Left kidney (tissue), 1 donor: ENCODE measurements at regions not wholly inside any gene's neighbourhood (a gene's known extent, or its start where the extent isn't known, plus 50 kb on each side); places are given as distances from the start of the nearest gene placed in this dataset.
"Not testable (repeated sequence)": the region's sequence is repeated elsewhere in the genome, so short reads cannot be mapped to it uniquely, and the experiment has no call there.

Experiments
- DNase-seq: peaks from one replicate; pipeline ENCODE4 v3.0.0-alpha.2; 2013

DNA sequence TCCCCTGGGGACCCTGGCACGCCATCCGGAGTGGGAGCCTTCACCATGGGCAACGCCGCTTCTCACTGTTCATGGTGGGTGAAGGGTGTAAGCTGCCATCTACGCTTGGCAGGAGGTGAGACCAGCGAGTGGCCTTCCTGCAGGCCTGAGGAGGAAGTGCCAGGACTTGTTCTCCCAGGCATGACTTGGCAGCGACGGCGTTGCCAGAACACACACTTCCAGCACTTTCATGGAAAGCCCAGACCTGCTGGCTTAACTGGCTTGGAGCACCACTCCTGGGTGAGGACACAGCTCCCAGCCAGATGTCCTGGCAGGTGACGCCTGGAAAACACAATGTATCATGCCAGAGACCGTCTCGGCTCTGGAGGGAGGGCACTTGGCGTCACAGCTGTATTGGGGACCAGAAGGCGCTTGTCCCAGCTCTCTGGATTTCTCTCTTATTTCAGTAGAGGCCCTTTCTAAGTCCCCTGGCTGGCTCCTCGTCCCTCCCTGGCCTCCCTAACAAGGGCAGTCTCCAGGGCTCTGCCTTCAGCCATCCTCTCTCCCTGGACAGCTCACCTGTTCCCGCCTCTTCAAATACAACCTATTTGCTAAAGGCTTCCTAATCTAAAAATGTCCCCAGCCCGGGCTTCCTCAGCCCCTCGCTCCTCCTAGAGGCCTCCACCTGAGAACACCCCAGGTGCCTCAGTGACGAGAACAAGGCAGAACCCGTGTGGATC lies 188.3 kb downstream of the OLFM1 start:
- DNase-seq, result no peak

DNA sequence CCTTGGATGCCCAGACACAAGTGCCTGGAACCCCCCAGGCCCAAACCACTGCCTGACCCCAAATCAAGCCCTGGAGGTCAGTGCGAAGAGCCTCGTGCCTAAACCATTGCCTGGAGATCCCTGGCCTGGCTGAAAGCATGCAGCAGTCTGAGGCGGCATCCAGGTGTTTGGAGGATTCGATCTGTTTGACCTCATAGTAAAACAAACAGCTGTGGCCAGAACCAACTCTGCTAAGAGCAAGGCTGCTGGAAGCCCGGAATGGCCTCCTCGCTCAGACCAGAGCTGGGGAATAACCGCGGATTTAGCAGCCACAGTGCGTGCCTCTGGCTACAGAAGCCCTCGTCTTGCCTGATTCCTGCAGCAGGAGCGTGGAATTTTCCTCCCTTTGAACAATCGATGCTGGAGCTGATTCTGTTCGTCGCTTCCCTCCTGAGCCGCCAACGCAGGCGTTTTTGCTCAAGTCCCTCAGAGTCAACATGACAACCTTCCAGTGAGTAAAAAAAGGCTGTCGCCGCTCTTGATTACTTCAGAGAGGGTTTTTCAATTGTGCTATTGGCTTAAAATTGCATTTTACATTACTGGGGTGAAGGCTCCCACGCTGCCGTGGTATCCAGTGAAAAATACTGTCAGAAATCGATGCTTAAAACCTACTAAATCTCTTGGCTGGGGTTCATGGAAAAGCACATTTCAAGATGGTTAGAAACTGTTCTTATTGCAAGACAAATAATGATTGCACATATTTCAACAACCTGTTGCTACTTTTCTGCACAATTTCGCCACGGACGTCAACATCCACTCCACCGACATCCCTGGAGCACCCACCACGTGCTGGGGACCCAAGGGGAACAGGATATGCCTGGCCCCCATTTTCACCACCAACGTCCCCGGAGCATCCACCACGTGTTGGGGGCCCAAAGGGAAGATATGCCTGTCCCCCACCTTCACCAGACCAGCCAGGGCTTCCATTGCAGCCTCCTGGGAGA lies 190.0 kb downstream of the OLFM1 start:
- DNase-seq, result no peak

DNA sequence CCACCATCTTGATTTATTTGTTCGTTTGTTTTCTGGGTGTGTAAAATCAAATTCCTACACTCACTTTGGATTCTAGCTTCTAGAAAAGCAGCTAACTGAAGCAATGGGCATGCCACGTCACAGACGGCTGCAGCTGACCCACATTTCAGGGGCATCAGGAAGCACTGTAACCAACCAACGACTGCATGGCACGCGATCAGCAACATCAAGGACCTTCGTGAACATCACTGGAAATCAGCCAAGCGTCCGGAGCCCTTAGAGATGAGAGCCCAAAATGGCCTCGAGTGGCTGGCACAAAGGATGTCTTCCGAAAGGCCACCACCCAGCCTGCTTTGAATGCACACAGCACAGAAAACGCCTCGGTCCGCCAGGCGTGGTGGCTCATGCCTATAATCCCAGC lies 191.1 kb downstream of the OLFM1 start:
- DNase-seq, result no peak

DNA sequence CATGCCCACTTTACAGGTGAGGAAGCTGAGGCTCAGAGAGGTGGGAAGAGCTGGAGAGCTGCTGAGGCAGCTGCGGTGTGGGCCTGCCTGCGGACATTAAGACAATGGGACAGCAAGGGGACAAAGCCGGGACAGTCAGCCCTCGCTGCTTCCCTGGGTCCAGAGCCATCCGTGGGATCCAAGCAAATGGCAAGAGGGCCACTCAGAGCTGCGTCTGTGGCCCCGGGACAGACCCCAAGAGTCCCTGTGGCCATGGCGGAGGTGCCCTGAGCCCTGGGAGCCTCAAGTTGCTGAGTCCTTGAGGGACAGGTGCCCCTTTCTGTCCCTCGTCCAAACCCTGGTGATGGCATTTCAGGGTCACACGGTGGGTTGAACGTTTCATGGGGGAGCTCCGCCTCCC lies 191.9 kb downstream of the OLFM1 start:
- DNase-seq, result no peak

DNA sequence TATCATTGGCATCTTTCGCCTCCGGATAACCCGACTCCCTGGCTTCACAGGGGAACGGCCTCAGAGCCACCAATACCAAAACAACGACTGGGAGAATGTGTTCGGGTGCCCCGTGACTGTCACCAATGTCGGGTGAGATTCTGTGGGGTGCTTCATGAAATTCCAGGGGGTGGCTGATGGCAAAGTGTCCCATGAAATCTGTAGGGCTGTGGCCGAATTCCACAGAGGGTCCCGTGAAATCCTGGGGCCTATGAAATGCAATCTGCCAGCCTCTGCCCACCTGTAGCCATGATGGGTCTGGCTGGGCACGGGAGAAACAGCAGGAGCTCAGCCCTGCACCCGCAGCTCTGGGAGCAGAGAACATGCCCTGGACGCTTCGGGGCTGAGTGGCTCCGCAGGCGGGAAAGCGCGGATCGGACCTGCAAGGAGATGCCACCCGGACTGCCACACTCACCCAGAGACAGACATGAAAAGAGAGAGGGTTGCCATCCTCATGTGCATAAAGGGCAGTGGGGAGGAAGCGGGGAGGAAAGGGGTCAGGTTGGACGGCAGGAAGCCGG lies 192.4 kb downstream of the OLFM1 start:
- no peak for DNase-seq

DNA sequence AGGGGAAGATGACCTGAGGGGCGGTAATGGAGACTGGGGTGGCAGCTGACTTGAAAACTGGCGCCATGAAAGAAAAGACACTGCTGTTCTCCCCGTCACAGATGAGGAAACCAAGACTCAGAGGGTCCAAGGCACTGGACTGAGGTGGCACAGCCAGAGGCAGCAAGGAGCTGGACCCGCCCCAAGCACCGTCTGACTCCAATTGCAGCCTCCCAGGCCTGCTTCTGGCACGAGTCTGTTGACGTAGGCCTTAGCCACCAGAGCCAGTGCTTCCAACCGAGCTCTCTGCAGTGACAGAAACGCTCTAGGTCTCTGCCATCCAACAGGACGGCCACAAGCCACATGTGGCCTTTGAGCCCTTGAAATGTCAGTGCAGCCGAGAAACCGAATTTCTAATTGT lies 193.2 kb downstream of the OLFM1 start:
- DNase-seq, result no peak

DNA sequence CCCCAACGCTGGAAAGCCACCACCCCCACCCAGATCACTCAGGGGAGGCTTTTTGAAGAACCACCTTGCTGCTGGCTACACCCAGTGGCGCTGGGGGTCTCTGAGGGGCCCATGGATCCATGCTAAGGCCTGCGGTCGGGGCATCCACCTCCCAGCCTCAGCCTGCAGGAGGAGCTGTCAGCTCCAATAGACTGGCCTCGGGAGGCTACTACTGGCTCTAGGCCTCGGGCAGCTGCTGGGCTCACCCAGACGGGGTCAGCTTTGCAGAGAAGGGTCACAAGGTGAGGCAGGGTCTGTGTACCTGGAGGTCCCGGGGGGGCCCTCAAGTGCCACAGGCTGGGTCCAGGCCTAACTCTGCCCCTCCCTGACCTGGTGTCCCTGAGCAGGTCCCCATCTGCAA lies 193.7 kb downstream of the OLFM1 start:
- DNase-seq, result no peak

DNA sequence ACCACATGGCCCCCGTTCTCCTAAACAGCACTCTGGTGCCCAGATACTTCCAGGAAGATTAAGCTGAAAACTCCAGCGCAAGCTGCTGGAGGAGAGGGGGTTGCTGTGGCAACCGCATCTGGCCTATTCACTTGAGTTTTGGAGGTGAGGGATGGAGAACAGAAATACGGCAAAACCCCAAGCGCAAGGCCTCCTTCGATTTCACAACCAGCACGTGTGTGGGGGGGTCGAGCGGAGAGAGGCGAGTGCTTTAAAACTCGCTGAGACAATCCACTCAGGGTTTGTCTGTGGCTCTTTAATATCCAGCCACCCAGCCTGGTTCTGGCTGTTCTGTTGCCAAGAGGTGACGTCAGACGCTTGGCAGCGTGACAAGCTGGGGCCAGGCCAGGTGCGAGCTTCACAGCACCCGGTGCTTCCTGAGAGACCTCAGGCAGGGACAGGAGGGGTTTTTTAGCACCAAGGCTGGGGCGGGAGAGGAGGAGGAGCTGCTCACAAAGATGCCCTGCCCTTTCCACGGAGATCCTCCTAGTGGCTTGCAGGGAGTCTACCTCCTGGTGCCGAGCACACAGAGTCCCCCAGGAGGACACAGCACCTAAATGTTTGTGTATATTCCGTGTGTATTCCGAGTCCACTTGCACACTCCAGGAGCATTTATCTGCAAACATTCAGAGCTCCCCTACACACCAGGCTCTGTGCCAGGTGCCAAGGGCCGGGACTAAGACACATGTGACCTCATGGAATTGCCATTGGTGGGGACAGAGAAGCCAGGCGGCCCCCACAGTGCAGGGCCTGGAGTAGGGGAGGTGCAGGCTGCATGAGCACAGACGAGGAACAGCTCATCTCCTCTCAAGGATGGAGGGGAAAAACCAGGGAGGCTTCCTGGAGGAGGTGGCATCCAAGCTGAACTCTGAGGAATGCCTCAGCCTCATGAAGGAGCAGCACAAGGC lies 194.6 kb downstream of the OLFM1 start:
- DNase-seq, result peak; percentile 42

DNA sequence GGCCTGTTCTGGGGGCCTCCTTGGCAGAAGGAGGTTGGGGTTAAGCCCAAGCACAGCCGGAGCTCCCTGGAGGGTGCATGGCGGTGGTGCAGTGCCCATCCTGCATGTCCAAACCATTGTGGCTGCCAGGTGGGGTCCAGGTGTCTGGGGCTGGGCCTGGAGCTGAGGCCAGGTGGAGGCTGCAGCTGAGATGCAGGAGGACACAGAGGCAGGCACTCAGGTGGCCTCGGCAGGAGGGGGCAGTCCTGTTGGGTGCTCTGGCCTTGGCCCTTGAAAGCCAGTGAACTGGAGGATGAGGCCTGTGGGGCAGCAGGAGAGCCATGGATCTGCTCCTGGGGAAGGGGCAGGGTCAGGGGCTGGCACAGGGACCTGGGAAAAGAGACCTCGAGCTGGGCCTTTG lies 195.3 kb downstream of the OLFM1 start:
- no peak for DNase-seq

DNA sequence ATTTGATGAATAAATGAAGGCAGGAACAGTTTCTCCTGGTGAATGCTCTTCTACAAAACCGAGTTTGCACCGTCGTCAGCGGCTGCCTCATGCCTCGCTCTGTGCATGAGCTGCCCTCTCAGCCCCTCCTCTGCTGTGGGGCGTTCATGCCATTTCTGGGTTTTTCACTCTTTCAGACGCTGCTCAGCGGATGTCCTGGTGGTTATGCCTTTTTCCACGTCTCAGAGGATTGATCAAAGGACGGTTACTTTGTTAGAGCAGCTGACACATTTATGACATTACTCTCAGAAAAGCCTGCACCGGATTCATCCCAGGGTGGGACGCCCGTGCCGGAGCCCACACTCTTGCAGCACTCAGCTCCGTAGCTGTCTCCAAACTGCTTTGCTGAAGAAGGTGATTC lies 195.9 kb upstream of the PPP1R26 start:
- DNase-seq, result no peak

DNA sequence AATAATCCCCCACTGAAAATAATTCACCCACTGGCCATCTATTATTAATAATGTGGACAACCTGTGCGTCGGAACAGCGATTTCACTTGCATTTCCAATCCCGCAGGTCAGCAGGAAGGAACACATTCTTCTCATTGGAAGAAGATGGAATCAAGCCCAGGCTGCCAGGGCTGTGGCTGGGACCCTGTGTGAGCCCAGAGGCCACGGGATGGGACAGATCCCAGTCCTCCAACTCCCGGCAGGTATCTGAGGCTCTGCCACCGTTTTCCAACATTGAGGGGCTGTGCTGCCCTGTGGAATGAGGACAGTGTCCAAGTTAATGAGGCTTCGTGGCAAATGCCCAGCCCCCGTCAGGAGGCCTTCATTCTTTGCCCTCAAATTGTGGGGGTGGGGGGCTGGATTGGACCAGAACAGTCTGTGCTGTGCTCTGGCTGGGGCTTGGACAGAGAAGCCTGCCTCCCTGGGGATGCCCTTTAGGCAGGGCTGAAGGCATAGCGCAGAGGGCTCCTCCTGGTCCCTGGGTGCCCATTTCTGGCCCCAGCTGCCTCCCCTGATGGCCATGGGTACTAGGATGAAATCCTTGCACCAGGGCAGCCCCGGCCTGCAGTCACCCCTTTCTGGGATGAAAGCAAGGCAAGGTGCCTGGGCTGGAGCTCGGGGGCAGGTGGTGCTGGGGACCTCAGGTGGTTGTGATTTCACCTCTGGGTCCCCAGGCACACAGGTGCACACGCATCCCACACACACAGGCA lies 195.0 kb upstream of the PPP1R26 start:
- no peak for DNase-seq

DNA sequence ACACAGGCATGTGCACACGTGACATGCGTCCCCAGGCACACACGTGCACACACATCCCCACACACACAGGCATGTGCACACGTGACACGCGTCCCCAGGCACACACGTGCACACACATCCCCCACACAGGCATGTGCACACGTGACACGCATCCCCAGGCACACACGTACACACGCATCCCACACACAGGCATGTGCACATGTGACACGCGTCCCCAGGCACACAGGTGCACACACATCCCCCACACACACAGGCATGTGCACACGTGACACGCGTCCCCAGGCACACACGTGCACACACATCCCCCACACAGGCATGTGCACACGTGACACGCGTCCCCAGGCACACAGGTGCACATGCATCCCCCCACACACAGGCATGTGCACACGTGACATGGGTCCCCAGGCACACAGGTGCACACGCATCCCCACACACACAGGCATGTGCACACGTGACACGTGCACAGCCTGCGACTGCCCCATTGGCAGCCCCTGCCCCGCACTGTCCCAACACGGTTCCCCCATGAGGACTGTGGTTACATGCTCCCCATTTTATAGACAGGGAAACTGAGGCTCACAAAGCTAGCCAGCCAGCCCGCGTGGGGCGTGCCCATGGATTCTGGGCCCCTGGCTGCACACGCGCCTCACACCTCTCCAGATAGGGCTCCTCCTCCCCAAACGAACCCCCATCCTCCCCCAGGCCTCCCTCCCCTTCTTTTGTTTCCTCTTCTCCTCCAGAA lies 193.2 kb upstream of the PPP1R26 start:
- not testable (repeated sequence) for DNase-seq

DNA sequence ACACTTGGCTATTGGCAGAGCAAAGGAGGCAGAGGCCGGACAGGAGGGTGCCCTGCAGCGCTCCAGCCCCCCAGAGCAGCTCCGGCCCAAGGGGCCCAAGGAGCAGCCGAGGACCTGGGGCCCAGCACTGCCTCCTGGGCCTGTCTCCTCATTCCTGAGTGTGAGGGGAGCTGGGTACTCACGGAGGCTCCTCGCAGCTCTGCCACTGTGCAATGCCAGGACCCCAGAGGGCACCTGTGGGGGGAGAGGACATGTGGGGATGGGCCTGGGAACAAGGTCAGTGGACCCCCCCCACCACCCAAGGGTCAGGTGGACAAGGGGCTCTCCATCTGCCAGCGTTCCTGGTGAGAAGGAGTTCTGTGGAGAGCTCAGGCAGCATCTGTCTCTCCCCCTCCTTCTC lies 192.6 kb upstream of the PPP1R26 start:
- DNase-seq, result no peak

DNA sequence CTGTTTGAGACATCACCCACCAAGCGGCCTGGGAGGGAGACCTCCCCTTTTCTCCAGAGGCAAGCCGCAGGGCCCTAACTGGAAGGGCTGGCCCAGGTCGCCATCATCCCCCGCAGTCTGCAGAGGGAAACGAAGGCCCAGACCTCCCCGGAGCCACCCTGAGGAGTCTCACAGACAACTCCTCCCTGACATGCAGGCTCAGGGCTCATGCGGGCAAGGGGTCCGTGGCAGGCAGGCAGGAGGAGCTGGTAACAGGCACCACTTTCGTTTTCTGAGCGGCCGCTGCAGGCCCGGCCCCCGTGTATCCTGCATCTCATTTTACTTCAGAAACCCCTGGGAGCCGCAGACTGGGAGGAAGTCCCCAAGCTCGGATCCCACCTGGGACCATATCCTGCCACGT lies 192.0 kb upstream of the PPP1R26 start:
- no peak for DNase-seq

DNA sequence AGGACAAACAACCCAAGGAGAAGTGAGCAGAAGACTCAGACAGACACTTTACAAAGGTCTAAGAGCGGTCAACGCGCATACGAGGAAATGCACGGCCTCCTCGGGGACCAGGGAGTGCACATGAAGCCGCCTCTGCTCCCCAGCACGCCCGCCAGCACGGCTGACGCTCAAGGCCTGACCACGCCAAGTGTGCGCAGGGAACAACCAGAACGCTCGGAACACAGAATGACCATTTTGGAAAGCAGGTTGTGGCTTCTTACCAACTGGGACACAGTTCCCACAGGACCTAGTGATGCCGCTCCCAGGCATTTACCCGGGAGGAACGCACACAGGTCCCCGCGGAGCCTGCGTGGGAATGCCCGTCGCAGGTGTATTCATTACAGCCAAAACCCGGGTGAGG lies 191.5 kb upstream of the PPP1R26 start:
- DNase-seq, result no peak

DNA sequence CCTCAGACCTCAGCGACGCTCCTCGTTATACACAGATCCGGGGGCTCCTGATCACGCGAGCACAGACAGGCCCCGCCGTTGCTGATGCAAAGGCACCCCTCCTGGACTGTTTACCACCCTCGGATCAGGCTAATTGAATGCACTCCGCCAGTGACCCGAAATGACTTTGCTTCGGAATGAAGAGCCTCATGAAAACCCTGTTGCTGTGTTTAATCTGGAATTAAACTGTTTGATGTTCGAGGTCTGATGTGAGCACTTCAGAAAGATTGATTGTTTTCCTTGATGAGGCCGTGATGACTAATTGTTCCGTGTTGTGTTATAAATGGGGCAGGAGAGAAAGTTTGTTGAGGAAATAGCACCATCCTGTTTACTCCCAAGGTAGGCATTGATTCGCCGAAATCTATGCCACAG lies 190.5 kb upstream of the PPP1R26 start:
- DNase-seq, result no peak

DNA sequence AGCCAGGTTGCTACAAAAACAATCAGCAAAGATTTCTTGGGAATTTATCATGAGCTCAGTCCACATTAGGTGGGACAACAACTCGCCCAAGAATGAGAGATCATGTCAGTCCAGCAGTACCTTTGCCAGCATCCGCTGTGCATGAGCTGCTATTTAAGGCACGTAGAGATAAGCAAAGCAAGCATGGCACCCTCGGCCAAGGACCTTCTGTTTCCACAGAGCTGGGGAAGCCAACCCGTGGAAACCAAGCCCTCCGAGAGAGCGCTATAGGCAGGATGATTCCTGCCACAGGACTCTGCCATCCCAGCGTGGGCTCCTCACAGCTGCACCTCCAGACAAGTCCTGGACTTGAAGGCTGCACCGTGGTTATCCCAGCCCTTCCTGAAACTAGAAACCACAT lies 189.5 kb upstream of the PPP1R26 start:
- DNase-seq, result no peak

DNA sequence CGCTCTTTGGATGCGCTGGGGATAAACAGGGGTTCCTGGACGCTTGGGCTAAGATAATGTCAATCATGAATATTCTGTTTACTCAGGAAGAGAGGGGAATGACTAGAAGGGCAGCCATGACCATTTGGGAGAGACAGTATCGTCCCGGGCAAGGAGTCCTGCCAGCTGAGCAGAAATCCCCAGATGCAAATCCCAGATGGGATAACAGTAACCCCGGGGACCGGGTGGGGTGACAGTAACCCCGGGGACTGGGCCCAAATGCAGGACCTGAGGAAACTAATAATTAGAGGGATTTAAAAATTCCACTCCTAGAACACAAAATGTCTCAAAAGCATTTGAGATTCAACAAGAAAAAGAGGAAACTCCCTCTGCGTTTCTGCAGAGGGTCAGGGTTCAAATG lies 189.0 kb upstream of the PPP1R26 start:
- no peak for DNase-seq

DNA sequence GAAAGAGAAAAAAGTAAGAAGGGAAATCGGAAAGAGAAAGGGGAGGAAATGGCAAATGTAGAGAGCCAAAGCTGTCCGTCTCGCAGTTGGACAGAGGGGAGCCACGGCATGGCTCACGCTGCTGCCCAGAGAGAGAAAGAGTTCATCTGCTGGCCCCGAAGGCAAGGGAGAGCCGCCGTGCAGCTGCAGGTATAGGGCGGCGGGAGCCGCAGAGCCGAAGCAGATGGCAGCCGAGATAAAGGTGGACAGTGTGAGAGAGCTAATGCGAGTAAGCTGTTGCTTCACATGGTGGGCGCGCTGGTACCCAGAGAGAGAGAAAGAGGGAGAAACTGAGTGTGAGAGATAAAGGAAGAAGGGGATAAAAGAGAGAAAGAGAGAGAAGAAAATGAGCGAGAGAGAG lies 188.4 kb upstream of the PPP1R26 start:
- DNase-seq, result no peak

DNA sequence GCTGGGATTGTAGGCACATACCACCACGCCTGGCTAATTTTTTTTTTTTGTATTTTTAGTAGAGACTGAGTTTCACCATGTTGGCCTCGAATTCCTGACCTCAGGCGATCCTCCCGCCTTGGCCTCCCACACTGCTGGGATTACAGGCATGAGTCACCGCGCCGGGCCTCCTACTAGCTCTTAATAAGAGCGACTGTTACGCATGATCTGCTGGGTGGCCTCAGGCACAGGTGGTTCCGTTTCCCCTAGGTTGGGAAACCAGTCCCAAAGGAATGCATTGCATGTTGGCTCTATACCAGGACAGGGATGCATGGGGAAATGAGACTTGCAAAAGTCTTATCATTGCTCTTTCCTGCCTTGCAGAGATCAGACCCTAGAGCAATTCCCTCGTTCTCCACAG lies 184.7 kb upstream of the PPP1R26 start:
- DNase-seq, result no peak
